GM21717 (cell line): ENCODE measurements at regions not wholly inside any gene's neighbourhood (a gene's known extent, or its start where the extent isn't known, plus 50 kb on each side); places are given as distances from the start of the nearest gene placed in this dataset.

Experiments
- ATAC-seq: cut with Tn5 transposase; IDR thresholded peaks from one replicate; pipeline ENCODE4 v1.9.1; 2021; ENCODE audit warnings: mild to moderate bottlenecking, moderate library complexity; ENCODE audit not compliant: unreplicated experiment

DNA sequence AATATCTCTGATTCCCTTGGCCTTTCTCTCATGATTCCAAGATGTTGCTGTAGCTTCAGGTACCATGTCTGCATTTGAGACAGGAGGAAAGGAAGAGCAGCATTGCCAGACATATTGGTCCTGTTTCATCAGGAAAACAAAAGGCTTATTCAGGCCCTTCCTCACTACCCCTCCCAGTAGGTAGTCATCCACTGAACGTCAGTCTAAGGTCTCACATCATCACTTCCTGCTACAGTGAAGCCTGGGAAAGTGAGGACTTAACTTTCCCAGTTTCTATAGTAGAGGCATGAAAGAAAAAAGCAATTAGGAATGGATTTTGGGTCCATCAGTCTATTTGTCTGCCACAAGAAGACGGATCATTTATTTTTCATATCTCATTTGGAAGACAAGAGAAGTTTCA, 85.7 kb upstream of the SOX4 start:
- no peak for ATAC-seq

- no peak for ATAC-seq
Observed at GRCh38 chr6:21508753-21509152, 84.8 kb upstream of the SOX4 start.

- ATAC-seq: no peak
Observed at GRCh38 chr6:21511891-21512550, 81.5 kb upstream of the SOX4 start.

- no peak for ATAC-seq
Observed at GRCh38 chr6:21514288-21514687, 79.3 kb upstream of the SOX4 start.

DNA sequence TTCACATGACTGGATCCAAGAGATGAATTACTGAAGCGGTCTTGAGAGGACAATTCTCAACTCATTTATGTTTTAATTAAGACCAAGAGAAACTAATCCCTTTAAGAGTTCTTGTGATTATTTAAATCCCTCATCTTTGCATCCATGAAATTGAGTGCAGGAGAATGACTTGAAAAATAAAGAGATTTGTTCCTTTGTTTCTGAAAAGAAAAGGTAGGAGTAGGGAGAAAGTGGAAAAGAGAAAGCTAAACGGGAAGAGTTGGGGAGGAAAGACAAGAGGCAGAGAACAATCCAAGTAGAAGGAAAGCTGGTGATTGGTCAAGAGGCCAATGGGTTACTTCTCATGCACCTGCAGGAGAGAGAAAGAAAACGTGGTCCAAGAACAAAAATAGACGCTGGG, 75.2 kb upstream of the SOX4 start:
- ATAC-seq: no peak

GRCh38 chr6:21519642-21520041, 73.9 kb upstream of the SOX4 start:
- no peak for ATAC-seq

GRCh38 chr6:21521276-21521675, 72.3 kb upstream of the SOX4 start:
- no peak for ATAC-seq

GRCh38 chr6:21522143-21522747, 71.3 kb upstream of the SOX4 start:
- no peak for ATAC-seq

DNA sequence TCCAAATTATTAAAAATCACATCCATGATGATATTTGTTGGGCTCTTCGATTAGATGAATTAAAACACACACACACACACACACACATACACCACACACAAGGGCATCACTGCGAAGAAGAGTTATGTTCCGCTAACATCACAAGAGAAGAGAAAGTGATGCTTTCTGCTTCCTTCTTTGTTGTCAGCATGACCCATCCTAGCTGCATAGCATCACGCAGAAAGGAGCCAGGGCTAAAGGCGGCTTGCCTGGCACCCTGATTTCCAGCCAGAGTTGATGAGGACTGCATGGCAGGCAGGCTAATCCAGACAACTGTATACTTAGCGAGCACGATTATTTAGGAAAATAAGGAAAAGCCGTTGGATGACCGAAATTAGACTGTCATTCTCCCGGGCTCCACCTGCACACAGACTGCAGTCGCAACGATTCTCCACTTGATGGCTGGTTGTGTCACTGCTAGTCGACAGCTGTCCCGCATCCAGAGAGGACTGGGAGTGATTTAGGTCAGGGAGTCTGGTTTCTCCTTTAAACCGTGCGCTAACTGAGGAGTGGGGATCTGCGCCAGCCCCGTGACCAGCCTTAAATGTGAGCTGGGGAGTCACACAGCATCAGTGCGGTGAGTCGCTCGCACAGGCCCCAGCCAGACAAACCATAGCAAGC, 70.6 kb upstream of the SOX4 start:
- no peak for ATAC-seq

DNA sequence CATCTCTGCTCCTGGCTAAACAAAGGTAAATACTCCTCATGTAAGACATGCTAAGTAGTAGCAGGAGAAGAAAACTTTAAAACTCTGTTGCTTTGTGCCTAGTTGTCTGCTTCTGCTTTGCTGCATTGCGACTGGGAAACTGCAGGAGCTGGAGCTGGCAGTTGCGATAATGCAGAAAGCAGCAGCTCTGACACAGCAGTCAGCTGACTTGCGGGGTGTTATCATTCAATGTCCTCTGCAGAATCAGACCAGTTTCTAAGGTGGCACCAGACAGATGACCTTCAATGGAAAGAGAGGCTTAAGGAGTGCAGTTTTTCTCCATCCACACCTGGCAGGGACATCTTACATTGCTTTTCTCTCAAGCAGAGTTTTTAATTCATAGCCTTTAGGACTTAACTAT, 69.9 kb upstream of the SOX4 start:
- no peak for ATAC-seq

GRCh38 chr6:21524201-21524600, 69.3 kb upstream of the SOX4 start:
- ATAC-seq: no peak

- ATAC-seq: no peak
Observed at GRCh38 chr6:21526974-21527373, 66.6 kb upstream of the SOX4 start.

DNA sequence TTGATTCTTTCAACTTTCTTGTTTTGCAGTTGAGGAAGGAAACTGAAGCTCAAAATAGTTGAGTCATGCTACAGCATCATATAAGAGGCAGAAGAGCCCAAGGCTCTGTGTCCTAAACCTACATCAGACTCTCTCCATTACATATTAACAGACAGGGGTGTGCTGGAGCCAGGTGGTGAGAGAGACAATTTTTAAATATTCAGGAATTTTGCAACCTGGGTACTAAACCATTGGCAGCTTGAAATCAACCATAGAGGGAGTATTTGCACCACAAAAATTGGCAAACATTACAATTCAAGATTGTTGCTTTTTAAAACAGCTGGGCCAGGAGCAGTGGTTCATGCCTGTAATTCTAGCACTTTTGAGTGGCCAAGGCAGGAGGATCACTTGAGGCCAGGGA, 65.8 kb upstream of the SOX4 start:
- ATAC-seq: no peak

GRCh38 chr6:21529431-21529830, 64.1 kb upstream of the SOX4 start:
- ATAC-seq: no peak

- ATAC-seq: no peak
Observed at GRCh38 chr6:21531393-21531792, 62.2 kb upstream of the SOX4 start.

- ATAC-seq: no peak
Observed at GRCh38 chr6:21533678-21534077, 59.9 kb upstream of the SOX4 start.

DNA sequence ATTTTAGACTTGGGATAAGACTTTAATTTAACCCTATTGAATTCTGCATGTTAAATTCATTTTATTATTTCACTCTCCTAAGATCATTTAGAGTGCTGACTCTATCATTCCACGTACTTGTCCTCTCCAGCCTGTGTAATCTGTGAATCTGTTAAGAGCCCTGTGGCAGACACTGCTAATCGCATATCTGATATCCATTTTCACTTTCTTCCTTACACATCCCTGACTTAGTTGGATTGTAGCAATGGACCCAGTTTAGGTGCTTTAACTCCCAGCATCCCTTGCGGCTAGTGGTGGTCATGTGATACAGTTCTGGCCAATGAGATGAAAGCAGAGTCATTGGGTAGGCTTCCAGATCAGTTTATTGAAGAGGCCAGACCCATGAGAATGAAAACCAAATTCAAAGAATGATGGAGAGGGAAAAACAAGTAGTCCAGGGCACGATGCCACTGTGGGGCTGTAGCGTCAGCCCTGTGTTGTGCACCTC, 57.2 kb upstream of the SOX4 start:
- no peak for ATAC-seq

DNA sequence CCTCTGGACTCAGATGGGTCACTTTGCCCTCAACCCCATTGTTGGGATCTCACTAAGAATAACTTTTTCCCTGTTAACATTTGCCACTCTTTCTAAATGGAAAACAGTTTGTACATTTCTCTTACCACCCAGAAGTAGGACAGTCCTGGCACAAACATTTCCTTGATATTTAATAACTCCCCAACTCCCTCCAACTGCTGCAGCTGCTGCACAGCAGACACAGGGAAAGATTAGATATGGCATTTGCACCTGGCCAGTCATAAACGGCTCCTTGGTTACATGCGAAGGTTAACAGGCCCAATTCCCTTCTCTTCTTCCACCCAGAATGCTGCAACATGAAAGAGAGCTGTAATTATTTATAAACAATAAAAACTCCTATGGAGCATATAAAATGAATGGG, 55.9 kb upstream of the SOX4 start:
- no peak for ATAC-seq

GRCh38 chr6:21538186-21538798, 55.3 kb upstream of the SOX4 start:
- ATAC-seq: no peak

DNA sequence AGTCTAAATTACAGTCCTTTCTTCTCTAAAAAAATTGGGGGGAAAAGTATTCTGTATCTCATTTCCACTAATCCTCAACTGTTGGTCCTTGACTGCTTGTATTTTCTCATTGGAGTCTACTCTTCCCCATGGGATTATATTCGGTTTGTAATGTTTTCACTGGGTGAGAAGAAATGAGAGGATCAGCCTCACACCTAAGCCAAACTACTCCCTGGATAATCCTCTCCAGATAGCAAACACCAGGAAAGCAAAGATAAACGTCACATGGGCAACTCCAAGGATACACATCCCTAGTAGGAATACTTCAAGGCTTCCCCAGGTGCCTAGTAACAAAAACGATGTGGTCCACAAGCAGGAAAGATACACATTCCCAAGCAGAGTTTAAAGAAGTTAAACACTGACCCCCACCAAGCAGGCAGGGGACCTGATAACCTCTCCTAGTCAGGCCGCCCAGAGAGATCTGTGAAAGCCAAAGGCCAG, 53.9 kb upstream of the SOX4 start:
- ATAC-seq: no peak
